Naive thymus-derived CD4-positive, alpha-beta T cell (primary cell): ENCODE measurements at regions not wholly inside any gene's neighbourhood (a gene's known extent, or its start where the extent isn't known, plus 50 kb on each side); places are given as distances from the start of the nearest gene placed in this dataset.

Experiments
- ATAC-seq: fragments of 150-1000 bp; cut with Tn5 transposase; 2 replicates; pipeline ENCODE4 v1.10.0; 2021; ENCODE audit warnings: mild to moderate bottlenecking, moderate library complexity
- CTCF ChIA-PET: fragments of 350-600 bp; sonication (Branson Sonifier 250); formaldehyde crosslinking; loops from one replicate; lab custom pipeline; 2021; ENCODE audit warnings: antibody characterized with exemption; lab: Charles Lee
- POLR2A ChIA-PET: fragments of 350-600 bp; sonication (Branson Sonifier 250); formaldehyde crosslinking; loops from one replicate; lab custom pipeline; 2021; ENCODE audit warnings: antibody characterized with exemption, inconsistent platforms; lab: Charles Lee
- DNase-seq, 9 donors: peaks; one replicate each; pipeline versions ENCODE4 v3.0.0 to v3.0.0-alpha.2; 2020 to 2022; ENCODE audit warnings: mixed read lengths in 1 of 9
- H3K27ac ChIP-seq: one replicate; pipeline ENCODE4 v1.7.0; 2013; ENCODE audit warnings: mild to moderate bottlenecking, low read depth, low read length, moderate library complexity
- H3K27me3 ChIP-seq, 2 donors: one replicate each; pipeline ENCODE4 v1.7.0; 2013; ENCODE audit warnings: low read length in 2 of 2, mild to moderate bottlenecking in 2 of 2, moderate library complexity in 2 of 2; ENCODE audit not compliant: control insufficient read depth in 2 of 2, insufficient read depth in 2 of 2
- H3K36me3 ChIP-seq, 3 experiments: 1 replicate in 2 of 3; 2 replicates in 1 of 3; pipeline ENCODE4 v1.7.0; 2013; ENCODE audit warnings: low read length in 3 of 3, mild to moderate bottlenecking in 3 of 3, moderate library complexity in 1 of 3; ENCODE audit not compliant: insufficient read depth in 3 of 3, control insufficient read depth in 2 of 3
- H3K4me1 ChIP-seq, 2 donors: one replicate each; pipeline ENCODE4 v1.7.0; 2013; ENCODE audit warnings: low read length in 2 of 2, mild to moderate bottlenecking in 2 of 2, moderate library complexity in 1 of 2; ENCODE audit not compliant: control insufficient read depth in 2 of 2, insufficient read depth in 2 of 2
- H3K4me3 ChIP-seq: 2 replicates; pipeline ENCODE4 v1.7.0; 2013; ENCODE audit warnings: mild to moderate bottlenecking, low read length
- H3K9me3 ChIP-seq, 3 experiments: 1 replicate in 2 of 3; 2 replicates in 1 of 3; pipeline ENCODE4 v1.7.0; 2013; ENCODE audit warnings: low read length in 3 of 3; ENCODE audit not compliant: control insufficient read depth in 2 of 3
- H3K27ac Mint-ChIP-seq, 9 donors: one replicate each; pipeline ENCODE4 v1.8.0; 2020 to 2022; ENCODE audit warnings: mixed read lengths in 9 of 9, mild to moderate bottlenecking in 8 of 9, moderate library complexity in 5 of 9, inconsistent platforms in 2 of 9
- H3K27me3 Mint-ChIP-seq, 5 donors: one replicate each; pipeline ENCODE4 v1.8.0; 2021 to 2022; ENCODE audit warnings: mixed read lengths in 5 of 5, mild to moderate bottlenecking in 1 of 5
- H3K36me3 Mint-ChIP-seq, 5 donors: one replicate each; pipeline ENCODE4 v1.8.0; 2020 to 2022; ENCODE audit warnings: mixed read lengths in 5 of 5, mild to moderate bottlenecking in 3 of 5, inconsistent platforms in 1 of 5
- H3K4me1 Mint-ChIP-seq, 7 donors: one replicate each; pipeline ENCODE4 v1.8.0; 2020 to 2022; ENCODE audit warnings: mixed read lengths in 7 of 7, mild to moderate bottlenecking in 3 of 7, inconsistent platforms in 1 of 7
- H3K4me3 Mint-ChIP-seq, 10 donors: one replicate each; pipeline ENCODE4 v1.8.0; 2020 to 2022; ENCODE audit warnings: mild to moderate bottlenecking in 10 of 10, mixed read lengths in 10 of 10, moderate library complexity in 6 of 10, inconsistent platforms in 2 of 10
- H3K9me3 Mint-ChIP-seq, 11 donors: one replicate each; pipeline ENCODE4 v1.8.0; 2020 to 2022; ENCODE audit warnings: mixed read lengths in 11 of 11, mild to moderate bottlenecking in 4 of 11, inconsistent platforms in 1 of 11, moderate library complexity in 1 of 11
- intact Hi-C, 2 donors: fragments of 100-400 bp; cut with micrococcal nuclease; formaldehyde crosslinking; loops; one replicate each; pipeline ENCODE4 v1.15.1; 2023

GRCh38 chr10:121041906-121042305 is 190.7 kb downstream of the WDR11 start:
- H3K36me3 Mint-ChIP-seq, result no peaks in the 10 kb centered on the region
- H3K4me1 Mint-ChIP-seq, result no peaks in the 10 kb centered on the region
- no peak overlapping the region for H3K4me3 Mint-ChIP-seq
- H3K9me3 Mint-ChIP-seq, result peaks cover 0 to 5% (median 0%) of the 10 kb centered on the region in 11 donors
- H3K27me3 ChIP-seq, result no peaks in the 10 kb centered on the region
- DNase-seq (no peak), ATAC-seq (no peak)
- intact Hi-C loops, result no loop called here
- ChIA-PET CTCF (no interaction called here), POLR2A (no interaction called here)
- no peak overlapping the region for H3K27ac Mint-ChIP-seq
- no peaks in the 10 kb centered on the region for H3K36me3 ChIP-seq
- no peak overlapping the region for H3K27ac ChIP-seq
- H3K27me3 Mint-ChIP-seq, result peaks cover 0 to 8% (median 0%) of the 10 kb centered on the region in 5 donors
- no peaks in the 10 kb centered on the region for H3K9me3 ChIP-seq
- no peaks in the 10 kb centered on the region for H3K4me1 ChIP-seq
- H3K4me3 ChIP-seq, result no peak overlapping the region

- ChIA-PET POLR2A (no interaction called here), CTCF (no interaction called here)
- no peak for ATAC-seq
- intact Hi-C loops, result no loop called here
- Histone ChIP-seq H3K36me3 (no peaks in the 10 kb centered on the region), H3K27ac (no peak overlapping the region), H3K4me3 (no peak overlapping the region), H3K9me3 (no peaks in the 10 kb centered on the region), H3K27me3 (no peaks in the 10 kb centered on the region), H3K4me1 (no peaks in the 10 kb centered on the region)
- no peak overlapping the region for H3K4me3 Mint-ChIP-seq
- no peak for DNase-seq
- H3K27ac Mint-ChIP-seq, result no peak overlapping the region
- H3K27me3 Mint-ChIP-seq, result peaks cover 0 to 5% (median 0%) of the 10 kb centered on the region in 5 donors
- peaks cover 0 to 5% (median 0%) of the 10 kb centered on the region in 11 donors for H3K9me3 Mint-ChIP-seq
- H3K4me1 Mint-ChIP-seq, result no peaks in the 10 kb centered on the region
- no peaks in the 10 kb centered on the region for H3K36me3 Mint-ChIP-seq
Measured at GRCh38 chr10:121042342-121042741, 191.2 kb downstream of the WDR11 start.

GRCh38 chr10:121043124-121043849 is 192.1 kb downstream of the WDR11 start:
- CTCF ChIA-PET, result no interaction called here
- Mint-ChIP-seq H3K27me3 (peaks cover 0 to 3% (median 0%) of the 10 kb centered on the region in 5 donors), H3K9me3 (peaks cover 0 to 5% (median 0%) of the 10 kb centered on the region in 11 donors), H3K4me3 (no peak overlapping the region), H3K4me1 (no peaks in the 10 kb centered on the region), H3K27ac (no peak overlapping the region), H3K36me3 (no peaks in the 10 kb centered on the region)
- H3K27me3 ChIP-seq, result no peaks in the 10 kb centered on the region
- POLR2A ChIA-PET, result no interaction called here
- intact Hi-C loops, result no loop called here
- ATAC-seq (no peak), DNase-seq (no peak)
- H3K9me3 ChIP-seq, result no peaks in the 10 kb centered on the region
- H3K4me1 ChIP-seq, result no peaks in the 10 kb centered on the region
- H3K36me3 ChIP-seq, result no peaks in the 10 kb centered on the region
- H3K4me3 ChIP-seq, result no peak overlapping the region
- no peak overlapping the region for H3K27ac ChIP-seq

- no peaks in the 10 kb centered on the region for H3K4me1 ChIP-seq
- ChIA-PET POLR2A (no interaction called here), CTCF (no interaction called here)
- no peaks in the 10 kb centered on the region for H3K9me3 ChIP-seq
- intact Hi-C loops, result no loop called here
- no peak overlapping the region for H3K4me3 ChIP-seq
- Mint-ChIP-seq H3K27ac (no peak overlapping the region), H3K9me3 (peaks cover 0 to 7% (median 0%) of the 10 kb centered on the region in 11 donors), H3K4me3 (no peak overlapping the region), H3K36me3 (no peaks in the 10 kb centered on the region), H3K27me3 (peaks cover 0 to 11% (median 0%) of the 10 kb centered on the region in 5 donors), H3K4me1 (no peaks in the 10 kb centered on the region)
- DNase-seq (no peak), ATAC-seq (no peak)
- no peak overlapping the region for H3K27ac ChIP-seq
- H3K27me3 ChIP-seq, result no peaks in the 10 kb centered on the region
- no peaks in the 10 kb centered on the region for H3K36me3 ChIP-seq
Measured at GRCh38 chr10:121048749-121049148, 197.6 kb downstream of the WDR11 start.

- intact Hi-C loops, result no loop called here
- DNase-seq, result no peak
Measured at GRCh38 chr10:121049489-121049888, 198.3 kb downstream of the WDR11 start.

GRCh38 chr10:121049923-121050322 is 198.8 kb downstream of the WDR11 start:
- no peaks in the 10 kb centered on the region for H3K9me3 ChIP-seq
- peaks cover 0 to 7% (median 0%) of the 10 kb centered on the region in 11 donors for H3K9me3 Mint-ChIP-seq
- H3K27ac Mint-ChIP-seq, result no peak overlapping the region
- H3K36me3 ChIP-seq, result no peaks in the 10 kb centered on the region
- H3K4me1 ChIP-seq, result no peaks in the 10 kb centered on the region
- no peak overlapping the region for H3K4me3 Mint-ChIP-seq
- H3K36me3 Mint-ChIP-seq, result no peaks in the 10 kb centered on the region
- H3K4me3 ChIP-seq, result no peak overlapping the region
- CTCF ChIA-PET, result no interaction called here
- H3K27me3 ChIP-seq, result no peaks in the 10 kb centered on the region
- peaks cover 0 to 11% (median 0%) of the 10 kb centered on the region in 5 donors for H3K27me3 Mint-ChIP-seq
- DNase-seq (no peak), ATAC-seq (no peak)
- intact Hi-C loops, result no loop called here
- no peak overlapping the region for H3K27ac ChIP-seq
- H3K4me1 Mint-ChIP-seq, result no peaks in the 10 kb centered on the region
- POLR2A ChIA-PET, result no interaction called here

More at GRCh38 chr10:121049489-121049888, 198.3 kb downstream of the WDR11 start:
- no peaks in the 10 kb centered on the region for H3K4me1 ChIP-seq
- no peaks in the 10 kb centered on the region for H3K36me3 ChIP-seq
- H3K27ac ChIP-seq, result no peak overlapping the region
- no peaks in the 10 kb centered on the region for H3K27me3 ChIP-seq
- no peak for ATAC-seq
- no peaks in the 10 kb centered on the region for H3K9me3 ChIP-seq
- H3K4me1 Mint-ChIP-seq, result no peaks in the 10 kb centered on the region
- H3K4me3 ChIP-seq, result no peak overlapping the region
- H3K36me3 Mint-ChIP-seq, result no peaks in the 10 kb centered on the region
- no peak overlapping the region for H3K27ac Mint-ChIP-seq
- no peak overlapping the region for H3K4me3 Mint-ChIP-seq
- CTCF ChIA-PET, result no interaction called here
- H3K27me3 Mint-ChIP-seq, result peaks cover 0 to 11% (median 0%) of the 10 kb centered on the region in 5 donors
- H3K9me3 Mint-ChIP-seq, result peaks cover 0 to 7% (median 0%) of the 10 kb centered on the region in 11 donors
- POLR2A ChIA-PET, result no interaction called here

- ChIA-PET CTCF (no interaction called here), POLR2A (no interaction called here)
- Mint-ChIP-seq H3K27ac (no peak overlapping the region), H3K4me1 (no peaks in the 10 kb centered on the region), H3K36me3 (no peaks in the 10 kb centered on the region), H3K4me3 (no peak overlapping the region), H3K9me3 (peaks cover 0 to 7% (median 0%) of the 10 kb centered on the region in 11 donors), H3K27me3 (peaks cover 0 to 11% (median 0%) of the 10 kb centered on the region in 5 donors)
- intact Hi-C loops, result no loop called here
- Histone ChIP-seq H3K27me3 (no peaks in the 10 kb centered on the region), H3K4me3 (no peak overlapping the region), H3K9me3 (no peaks in the 10 kb centered on the region), H3K27ac (no peak overlapping the region), H3K36me3 (no peaks in the 10 kb centered on the region), H3K4me1 (no peaks in the 10 kb centered on the region)
- ATAC-seq (no peak), DNase-seq (no peak)
Measured at GRCh38 chr10:121051171-121051570, 200.0 kb downstream of the WDR11 start.
